Keratinocyte (primary cell): ENCODE measurements at regions not wholly inside any gene's neighbourhood (a gene's known extent, or its start where the extent isn't known, plus 50 kb on each side); places are given as distances from the start of the nearest gene placed in this dataset.
"Not testable (repeated sequence)": the region's sequence is repeated elsewhere in the genome, so short reads cannot be mapped to it uniquely, and the experiment has no call there.

Source experiments
- EZH2 ChIP-seq: IDR thresholded peaks from one replicate; pipeline ENCODE4 v1.6.1; 2012; ENCODE audit warnings: inconsistent platforms, mild to moderate bottlenecking, low read length, moderate library complexity
- TF ChIP-seq, protein P1 (sequence below), 3 experiments: IDR thresholded peaks in 1 of 3; conservative IDR thresholded peaks in 1 of 3; optimal IDR thresholded peaks in 1 of 3; 2 replicates in 2 of 3; 3 replicates in 1 of 3; pipeline versions ENCODE3 to v1.5.1; 2011; ENCODE audit warnings: low read length in 3 of 3, mild to moderate bottlenecking in 3 of 3, moderate library complexity in 2 of 3, control low read depth in 1 of 3, inconsistent platforms in 1 of 3; ENCODE audit not compliant: insufficient read depth in 2 of 3; ENCODE audit errors: extremely low read depth in 1 of 3

DNA sequence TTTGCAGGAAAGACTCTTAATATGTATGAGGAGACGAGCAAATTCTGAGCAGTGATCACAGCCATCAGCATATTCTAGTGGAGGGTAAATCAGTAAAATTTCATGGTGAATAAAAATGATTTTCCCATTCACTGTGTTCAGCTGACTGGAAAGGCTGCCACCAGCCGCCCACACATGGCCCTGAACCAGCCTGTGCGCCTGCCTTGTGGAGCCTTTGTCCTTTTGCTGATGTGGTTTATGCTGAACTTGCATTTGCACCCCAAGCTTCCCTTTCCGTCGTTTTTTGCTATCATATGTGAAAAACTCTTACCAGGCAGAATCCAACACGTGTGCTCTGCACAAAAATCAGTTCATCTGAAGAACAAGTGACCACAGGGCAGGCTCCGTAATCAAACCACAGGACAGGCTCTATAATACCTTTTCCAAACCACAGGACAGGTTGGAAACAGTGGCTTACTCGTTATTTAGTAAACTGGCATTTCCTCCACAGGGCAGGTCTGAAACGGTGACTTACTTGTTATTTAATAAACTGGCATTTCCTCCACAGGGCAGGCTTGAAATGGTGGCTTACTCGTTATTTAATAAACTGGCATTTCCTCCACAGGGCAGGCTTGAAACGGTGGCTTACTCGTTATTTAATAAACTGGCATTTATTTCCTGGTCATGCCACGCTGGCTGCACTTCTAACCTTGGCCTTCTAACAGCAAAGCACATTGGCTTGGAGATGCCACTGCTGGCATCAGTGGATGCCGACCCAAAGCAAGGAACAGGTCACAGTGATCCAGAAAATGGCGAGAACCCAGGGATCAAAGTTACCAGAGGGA, 58.4 kb upstream of the TNK2 start:
- TF ChIP-seq, protein P1, sequence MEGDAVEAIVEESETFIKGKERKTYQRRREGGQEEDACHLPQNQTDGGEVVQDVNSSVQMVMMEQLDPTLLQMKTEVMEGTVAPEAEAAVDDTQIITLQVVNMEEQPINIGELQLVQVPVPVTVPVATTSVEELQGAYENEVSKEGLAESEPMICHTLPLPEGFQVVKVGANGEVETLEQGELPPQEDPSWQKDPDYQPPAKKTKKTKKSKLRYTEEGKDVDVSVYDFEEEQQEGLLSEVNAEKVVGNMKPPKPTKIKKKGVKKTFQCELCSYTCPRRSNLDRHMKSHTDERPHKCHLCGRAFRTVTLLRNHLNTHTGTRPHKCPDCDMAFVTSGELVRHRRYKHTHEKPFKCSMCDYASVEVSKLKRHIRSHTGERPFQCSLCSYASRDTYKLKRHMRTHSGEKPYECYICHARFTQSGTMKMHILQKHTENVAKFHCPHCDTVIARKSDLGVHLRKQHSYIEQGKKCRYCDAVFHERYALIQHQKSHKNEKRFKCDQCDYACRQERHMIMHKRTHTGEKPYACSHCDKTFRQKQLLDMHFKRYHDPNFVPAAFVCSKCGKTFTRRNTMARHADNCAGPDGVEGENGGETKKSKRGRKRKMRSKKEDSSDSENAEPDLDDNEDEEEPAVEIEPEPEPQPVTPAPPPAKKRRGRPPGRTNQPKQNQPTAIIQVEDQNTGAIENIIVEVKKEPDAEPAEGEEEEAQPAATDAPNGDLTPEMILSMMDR (optimal IDR thresholded peaks at IDR 0.05 in 1 of 3, IDR thresholded peaks at IDR 0.05 in 1 of 3, conservative IDR thresholded peaks at IDR 0.05 in 1 of 3; ENCODE audit: extremely low read depth in 1 of 3, insufficient read depth in 2 of 3, low read length in 3 of 3) = not testable (repeated sequence)
- not testable (repeated sequence) for TF ChIP-seq EZH2
